ENCODE measurements at regions not wholly inside any gene's neighbourhood (a gene's known extent, or its start where the extent isn't known, plus 50 kb on each side); places are given as distances from the start of the nearest gene placed in this dataset.

- Histone ChIP-seq H3K36me3 (ENCODE audit: control insufficient read depth, insufficient read depth, low read length) (no peaks in the 10 kb centered on the region), H3K4me3 (ENCODE audit: low read depth, low read length) (no peak overlapping the region), H3K27me3 (ENCODE audit: control insufficient read depth, insufficient read depth, low read length) (no peaks in the 10 kb centered on the region), H3K4me1 (ENCODE audit: control insufficient read depth, insufficient read depth, low read length) (no peaks in the 10 kb centered on the region), H3K27ac (ENCODE audit: low read depth, low read length) (no peak overlapping the region), H3K9me3 (ENCODE audit: control insufficient read depth, insufficient read depth, low read length) (no peaks in the 10 kb centered on the region)
- no peak for DNase-seq (ENCODE audit: low read depth in 4 of 6, low spot score in 6 of 6)
- 92% methylated on average over 7 of the region's 8 CpGs for WGBS (ENCODE audit: insufficient coverage)
Observed at GRCh38 chr5:6822068-6822467, 108.8 kb downstream of the TENT4A start.

- H3K9me3 ChIP-seq (ENCODE audit: control insufficient read depth, insufficient read depth, low read length): no peaks in the 10 kb centered on the region
- H3K4me3 ChIP-seq (ENCODE audit: low read depth, low read length): no peak overlapping the region
- no peak for DNase-seq (ENCODE audit: low read depth in 4 of 6, low spot score in 6 of 6)
- no peaks in the 10 kb centered on the region for H3K27me3 ChIP-seq (ENCODE audit: control insufficient read depth, insufficient read depth, low read length)
- no peak overlapping the region for H3K27ac ChIP-seq (ENCODE audit: low read depth, low read length)
- 69% methylated on average over 27 of the region's 27 CpGs for WGBS (ENCODE audit: insufficient coverage)
- H3K4me1 ChIP-seq (ENCODE audit: control insufficient read depth, insufficient read depth, low read length): no peaks in the 10 kb centered on the region
- no peaks in the 10 kb centered on the region for H3K36me3 ChIP-seq (ENCODE audit: control insufficient read depth, insufficient read depth, low read length)
Observed at GRCh38 chr5:6822556-6823343, 109.5 kb downstream of the TENT4A start.

- no peaks in the 10 kb centered on the region for H3K9me3 ChIP-seq (ENCODE audit: control insufficient read depth, insufficient read depth, low read length)
- WGBS (ENCODE audit: insufficient coverage): 73% methylated on average over 6 of the region's 10 CpGs
- no peaks in the 10 kb centered on the region for H3K36me3 ChIP-seq (ENCODE audit: control insufficient read depth, insufficient read depth, low read length)
- no peaks in the 10 kb centered on the region for H3K4me1 ChIP-seq (ENCODE audit: control insufficient read depth, insufficient read depth, low read length)
- no peak for DNase-seq (ENCODE audit: low read depth in 4 of 6, low spot score in 6 of 6)
- H3K27ac ChIP-seq (ENCODE audit: low read depth, low read length): no peak overlapping the region
- H3K27me3 ChIP-seq (ENCODE audit: control insufficient read depth, insufficient read depth, low read length): no peaks in the 10 kb centered on the region
- no peak overlapping the region for H3K4me3 ChIP-seq (ENCODE audit: low read depth, low read length)
Observed at GRCh38 chr5:6823996-6824395, 110.8 kb downstream of the TENT4A start.

DNA sequence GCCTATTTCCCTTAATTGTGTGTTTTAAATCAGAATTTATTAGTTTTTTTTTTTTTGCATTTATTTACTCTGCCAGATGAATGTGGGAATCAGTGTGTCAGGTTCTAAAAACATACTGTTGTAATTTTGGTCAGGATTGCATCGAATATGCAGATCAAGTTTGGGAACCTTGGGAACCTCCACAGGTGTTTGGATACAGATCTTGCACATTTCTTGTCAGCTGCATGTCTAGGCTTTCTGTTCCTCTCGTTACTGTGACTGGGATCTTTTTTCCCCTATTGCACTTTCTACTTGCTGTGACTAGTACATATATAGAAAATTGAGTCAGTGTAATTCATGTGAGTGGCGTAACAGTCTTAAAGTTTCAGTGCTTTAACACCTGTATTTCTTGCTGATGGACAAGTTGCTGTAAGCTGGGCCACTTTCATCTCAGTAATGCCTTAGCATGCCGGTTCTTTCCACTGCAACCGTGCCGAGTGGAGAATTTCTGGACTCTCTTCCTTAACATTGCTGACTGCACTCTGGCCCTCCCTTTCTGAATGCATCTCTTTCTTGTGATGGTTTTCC lies 112.5 kb downstream of the TENT4A start:
- Histone ChIP-seq H3K36me3 (ENCODE audit: control insufficient read depth, insufficient read depth, low read length) (no peaks in the 10 kb centered on the region), H3K4me1 (ENCODE audit: control insufficient read depth, insufficient read depth, low read length) (no peaks in the 10 kb centered on the region), H3K4me3 (ENCODE audit: low read depth, low read length) (no peak overlapping the region), H3K27ac (ENCODE audit: low read depth, low read length) (no peak overlapping the region), H3K27me3 (ENCODE audit: control insufficient read depth, insufficient read depth, low read length) (no peaks in the 10 kb centered on the region), H3K9me3 (ENCODE audit: control insufficient read depth, insufficient read depth, low read length) (no peaks in the 10 kb centered on the region)
- no peak for DNase-seq (ENCODE audit: low read depth in 4 of 6, low spot score in 6 of 6)
- 68% methylated on average over 4 of the region's 6 CpGs for WGBS (ENCODE audit: insufficient coverage)

DNA sequence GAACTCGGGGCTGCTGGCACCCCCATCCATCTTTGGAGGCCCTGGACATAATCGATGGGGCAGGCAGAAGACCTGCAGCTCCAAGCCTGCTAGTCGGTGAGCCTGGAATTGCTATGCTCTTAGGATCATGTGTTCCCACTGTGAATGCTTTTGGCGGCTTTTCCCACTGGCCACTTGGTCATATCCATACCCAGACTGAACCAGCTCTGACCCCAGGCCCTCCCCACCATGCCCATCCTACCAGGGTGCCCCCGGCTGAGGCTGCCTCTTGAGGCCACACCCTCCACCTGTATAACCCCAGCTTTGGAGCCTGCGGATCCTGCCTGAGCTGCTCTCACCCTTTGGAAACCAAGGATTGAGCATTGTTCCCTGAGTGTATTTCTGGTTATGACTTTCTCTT lies 113.5 kb downstream of the TENT4A start:
- Histone ChIP-seq H3K4me3 (ENCODE audit: low read depth, low read length) (no peak overlapping the region), H3K36me3 (ENCODE audit: control insufficient read depth, insufficient read depth, low read length) (no peaks in the 10 kb centered on the region), H3K9me3 (ENCODE audit: control insufficient read depth, insufficient read depth, low read length) (no peaks in the 10 kb centered on the region), H3K27ac (ENCODE audit: low read depth, low read length) (no peak overlapping the region), H3K4me1 (ENCODE audit: control insufficient read depth, insufficient read depth, low read length) (no peaks in the 10 kb centered on the region), H3K27me3 (ENCODE audit: control insufficient read depth, insufficient read depth, low read length) (no peaks in the 10 kb centered on the region)
- DNase-seq (ENCODE audit: low read depth in 4 of 6, low spot score in 6 of 6): no peak
- WGBS (ENCODE audit: insufficient coverage): 92% methylated on average over 6 of the region's 6 CpGs

GRCh38 chr5:6827526-6828219 lies 114.4 kb downstream of the TENT4A start:
- DNase-seq (ENCODE audit: low read depth in 4 of 6, low spot score in 6 of 6): peak in 2 of 6 donors; percentile 23 to 44

DNA sequence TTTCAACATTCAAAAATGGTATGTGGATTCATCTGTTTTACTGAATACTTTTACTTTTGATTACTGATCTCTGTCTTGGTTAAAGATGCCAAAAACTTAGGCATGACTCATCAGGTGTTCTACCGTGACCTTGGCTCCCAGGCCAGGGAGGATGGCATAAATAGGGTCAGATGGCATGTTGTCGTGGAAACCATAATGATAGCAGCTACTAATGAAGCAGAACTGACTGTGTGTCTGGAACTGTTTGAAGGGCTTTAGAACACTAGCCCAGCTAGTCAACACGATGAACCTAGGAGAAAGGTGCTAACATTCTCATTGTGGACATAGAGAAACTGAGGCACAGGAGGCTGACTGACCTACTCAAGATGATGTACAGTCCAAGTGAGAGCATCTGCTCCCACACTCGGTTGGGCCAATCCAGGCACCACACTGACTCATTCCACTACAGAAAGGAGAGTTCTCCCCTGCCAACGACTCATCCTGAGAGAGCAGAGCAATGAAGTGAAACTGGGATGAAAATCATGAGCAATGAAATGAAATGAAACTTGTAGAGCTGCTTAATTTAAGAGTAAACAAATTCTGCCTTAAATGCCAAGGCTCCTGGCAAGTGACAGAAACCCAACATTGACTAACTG lies 116.0 kb downstream of the TENT4A start:
- Histone ChIP-seq H3K27ac (ENCODE audit: low read depth, low read length) (no peak overlapping the region), H3K4me1 (ENCODE audit: control insufficient read depth, insufficient read depth, low read length) (no peaks in the 10 kb centered on the region), H3K36me3 (ENCODE audit: control insufficient read depth, insufficient read depth, low read length) (no peaks in the 10 kb centered on the region), H3K9me3 (ENCODE audit: control insufficient read depth, insufficient read depth, low read length) (no peaks in the 10 kb centered on the region), H3K4me3 (ENCODE audit: low read depth, low read length) (no peak overlapping the region), H3K27me3 (ENCODE audit: control insufficient read depth, insufficient read depth, low read length) (no peaks in the 10 kb centered on the region)
- 76% methylated on average over 3 of the region's 5 CpGs for WGBS (ENCODE audit: insufficient coverage)
- DNase-seq (ENCODE audit: low read depth in 4 of 6, low spot score in 6 of 6): no peak

More at GRCh38 chr5:6827526-6828219, 114.4 kb downstream of the TENT4A start:
- Histone ChIP-seq H3K36me3 (ENCODE audit: control insufficient read depth, insufficient read depth, low read length) (no peaks in the 10 kb centered on the region), H3K4me3 (ENCODE audit: low read depth, low read length) (no peak overlapping the region), H3K27me3 (ENCODE audit: control insufficient read depth, insufficient read depth, low read length) (no peaks in the 10 kb centered on the region), H3K4me1 (ENCODE audit: control insufficient read depth, insufficient read depth, low read length) (no peaks in the 10 kb centered on the region), H3K27ac (ENCODE audit: low read depth, low read length) (no peak overlapping the region), H3K9me3 (ENCODE audit: control insufficient read depth, insufficient read depth, low read length) (no peaks in the 10 kb centered on the region)
- WGBS (ENCODE audit: insufficient coverage): 91% methylated on average over 3 of the region's 9 CpGs

GRCh38 chr5:6830643-6831239 lies 117.5 kb downstream of the TENT4A start:
- 97% methylated on average over 15 of the region's 15 CpGs for WGBS (ENCODE audit: insufficient coverage)

More at GRCh38 chr5:6830643-6831239, 117.5 kb downstream of the TENT4A start:
- H3K4me1 ChIP-seq (ENCODE audit: control insufficient read depth, insufficient read depth, low read length): no peaks in the 10 kb centered on the region
- no peaks in the 10 kb centered on the region for H3K27me3 ChIP-seq (ENCODE audit: control insufficient read depth, insufficient read depth, low read length)
- DNase-seq (ENCODE audit: low read depth in 4 of 6, low spot score in 6 of 6): no peak
- H3K27ac ChIP-seq (ENCODE audit: low read depth, low read length): no peak overlapping the region
- no peak overlapping the region for H3K4me3 ChIP-seq (ENCODE audit: low read depth, low read length)
- no peaks in the 10 kb centered on the region for H3K36me3 ChIP-seq (ENCODE audit: control insufficient read depth, insufficient read depth, low read length)
- H3K9me3 ChIP-seq (ENCODE audit: control insufficient read depth, insufficient read depth, low read length): no peaks in the 10 kb centered on the region

Measured in spinal cord (tissue), 9 donors.